Sigmoid colon (tissue), 4 donors: ENCODE measurements at regions not wholly inside any gene's neighbourhood (a gene's known extent, or its start where the extent isn't known, plus 50 kb on each side); places are given as distances from the start of the nearest gene placed in this dataset.

Experiments
- CTCF ChIP-seq, 4 experiments: fragments of 450-650 bp in 3 of 4; fragments of 200-600 bp in 1 of 4; IDR thresholded peaks; one replicate each; pipeline ENCODE4 v1.5.1; 2016 to 2019; ENCODE audit warnings: antibody characterized with exemption in 4 of 4, mild to moderate bottlenecking in 3 of 4, moderate library complexity in 2 of 4
- POLR2A ChIP-seq, 2 donors: fragments of 450-650 bp; IDR thresholded peaks; one replicate each; pipeline ENCODE4 v1.6.1; 2016; ENCODE audit warnings: antibody characterized with exemption in 2 of 2, mild to moderate bottlenecking in 2 of 2, moderate library complexity in 2 of 2
- POLR2AphosphoS5 ChIP-seq, 4 donors: sonication (generic); formaldehyde crosslinking; IDR thresholded peaks; one replicate each; pipeline ENCODE4 v1.6.1; 2017; ENCODE audit warnings: antibody characterized with exemption in 4 of 4

GRCh38 chr4:183832776-183833450 is 72.2 kb upstream of the STOX2 start:
- TF ChIP-seq POLR2A (IDR thresholded peaks at IDR 0.05) (no peak), CTCF (IDR thresholded peaks at IDR 0.05) (no peak), POLR2AphosphoS5 (IDR thresholded peaks at IDR 0.05) (no peak)
